ENCODE measurements at regions not wholly inside any gene's neighbourhood (a gene's known extent, or its start where the extent isn't known, plus 50 kb on each side); places are given as distances from the start of the nearest gene placed in this dataset.
"Not testable (repeated sequence)": the region's sequence is repeated elsewhere in the genome, so short reads cannot be mapped to it uniquely, and the experiment has no call there.

GRCh38 chr1:143619851-143620250 lies 351.9 kb downstream of the FAM72C start:
- no peak for DNase-seq (ENCODE audit: low read depth, low spot score)

GRCh38 chr1:143611159-143611558 lies 360.6 kb downstream of the FAM72C start:
- no peak for DNase-seq (ENCODE audit: low read depth, low spot score)

GRCh38 chr1:143610196-143610595 lies 361.6 kb downstream of the FAM72C start:
- no peak for DNase-seq (ENCODE audit: low read depth, low spot score)

GRCh38 chr1:143604887-143605286 lies 366.9 kb downstream of the FAM72C start:
- no peak for DNase-seq (ENCODE audit: low read depth, low spot score)

- DNase-seq (ENCODE audit: low read depth, low spot score) = no peak
Observed at GRCh38 chr1:143584508-143584907, 387.3 kb downstream of the FAM72C start.

GRCh38 chr1:143574891-143575520 lies 396.8 kb downstream of the FAM72C start:
- DNase-seq (ENCODE audit: low read depth, low spot score) = no peak

GRCh38 chr1:143572661-143573060 lies 399.1 kb downstream of the FAM72C start:
- not testable (repeated sequence) for DNase-seq (ENCODE audit: low read depth, low spot score)

GRCh38 chr1:143563761-143564160 lies 408.0 kb downstream of the FAM72C start:
- not testable (repeated sequence) for DNase-seq (ENCODE audit: low read depth, low spot score)

- DNase-seq (ENCODE audit: low read depth, low spot score) = no peak
Observed at GRCh38 chr1:143553627-143554026, 418.2 kb downstream of the FAM72C start.

- DNase-seq (ENCODE audit: low read depth, low spot score) = not testable (repeated sequence)
Observed at GRCh38 chr1:143504703-143505102, 467.1 kb downstream of the FAM72C start.

GRCh38 chr1:143504080-143504479 lies 467.7 kb downstream of the FAM72C start:
- DNase-seq (ENCODE audit: low read depth, low spot score) = not testable (repeated sequence)

- not testable (repeated sequence) for DNase-seq (ENCODE audit: low read depth, low spot score)
Observed at GRCh38 chr1:143503048-143503447, 468.7 kb downstream of the FAM72C start.

GRCh38 chr1:143502038-143502437 lies 469.7 kb downstream of the FAM72C start:
- DNase-seq (ENCODE audit: low read depth, low spot score) = not testable (repeated sequence)

GRCh38 chr1:143498059-143498749 lies 473.6 kb downstream of the FAM72C start:
- DNase-seq (ENCODE audit: low read depth, low spot score) = not testable (repeated sequence)

GRCh38 chr1:143497374-143497747 lies 474.4 kb downstream of the FAM72C start:
- no peak for DNase-seq (ENCODE audit: low read depth, low spot score)

GRCh38 chr1:143496526-143497373 lies 475.0 kb downstream of the FAM72C start:
- DNase-seq (ENCODE audit: low read depth, low spot score) = not testable (repeated sequence)

All from activated CD4-positive, CD25-positive, alpha-beta regulatory T cell treated with anti-CD3 and anti-CD28 coated beads, Interleukin-2, amount 50 U/mL, for 16 hours (primary cell).